ENCODE measurements at regions not wholly inside any gene's neighbourhood (a gene's known extent, or its start where the extent isn't known, plus 50 kb on each side); places are given as distances from the start of the nearest gene placed in this dataset.

- TF ChIP-seq TAF1 (IDR thresholded peaks at IDR 0.05; ENCODE audit: borderline replicate concordance, low read depth, low read length) (no peak), POLR2A (IDR thresholded peaks at IDR 0.05; ENCODE audit: low read depth, low read length) (no peak), POLR2AphosphoS5 (IDR thresholded peaks at IDR 0.05; ENCODE audit: low read depth, low read length) (no peak)
These were observed 306.5 kb upstream of the NFE2L3 start for GRCh38 chr7:25845464-25845863.
